GM19035 (cell line): ENCODE measurements at regions not wholly inside any gene's neighbourhood (a gene's known extent, or its start where the extent isn't known, plus 50 kb on each side); places are given as distances from the start of the nearest gene placed in this dataset.
"Not testable (repeated sequence)": the region's sequence is repeated elsewhere in the genome, so short reads cannot be mapped to it uniquely, and the experiment has no call there.

Source experiments
- ATAC-seq: cut with Tn5 transposase; IDR thresholded peaks from one replicate; pipeline ENCODE4 v1.9.1; 2021; ENCODE audit not compliant: unreplicated experiment

DNA sequence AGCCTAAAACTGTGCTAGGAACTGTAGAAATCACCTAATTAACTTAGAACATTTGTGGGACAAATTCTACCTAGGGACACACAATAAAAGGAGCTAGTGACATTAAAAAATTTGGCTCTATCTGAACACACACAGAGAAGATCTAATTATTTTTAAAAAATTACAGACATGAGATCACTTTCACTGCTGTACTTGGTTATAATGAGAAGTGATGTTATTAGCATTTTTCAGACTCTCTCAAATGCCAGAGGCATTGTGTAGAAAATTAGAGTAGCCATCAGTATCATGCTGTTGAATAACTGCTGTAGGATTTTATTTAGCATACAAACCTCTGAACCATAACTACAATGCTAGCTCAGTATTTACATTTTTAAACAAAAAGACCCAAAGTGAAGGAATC, 109.1 kb upstream of the ANK2 start:
- ATAC-seq = no peak

DNA sequence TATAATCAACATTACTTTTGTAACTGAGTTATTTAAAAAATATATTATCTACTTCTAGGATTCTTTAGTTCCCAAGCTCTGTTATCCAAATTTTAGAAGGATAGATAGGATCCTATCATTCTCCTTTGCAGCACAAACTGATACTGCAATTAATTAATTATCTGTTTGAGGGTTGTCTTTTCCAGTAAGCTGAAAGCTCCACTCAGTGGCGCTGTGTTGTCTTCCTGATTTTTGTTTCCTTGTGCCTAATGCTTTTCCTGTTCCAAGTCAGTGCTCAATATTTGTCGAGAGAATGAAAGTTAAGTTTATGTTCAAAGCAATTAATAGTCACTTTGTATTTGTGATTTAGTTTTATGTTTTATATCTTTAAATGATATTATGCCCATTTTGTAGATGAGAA, 107.4 kb upstream of the ANK2 start:
- ATAC-seq = no peak

DNA sequence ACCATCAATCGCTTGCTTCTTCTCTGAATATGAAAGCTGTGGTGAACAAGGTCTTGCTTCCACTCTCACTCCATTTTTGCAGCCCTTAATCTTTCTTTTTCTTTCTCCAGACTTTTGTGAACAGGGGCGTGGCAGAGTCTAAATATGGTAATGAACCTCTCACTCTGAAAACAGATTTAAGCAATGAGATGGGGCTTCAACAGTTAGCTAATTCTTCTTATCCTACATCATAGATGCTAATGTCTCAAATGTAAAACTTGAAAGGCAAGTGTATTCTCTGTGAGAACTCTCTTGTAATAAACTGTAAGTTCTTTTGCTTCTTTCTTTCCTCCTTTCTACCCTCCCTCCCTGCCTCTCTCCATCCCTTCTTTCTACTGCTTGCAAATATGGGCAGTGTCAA, 106.5 kb upstream of the ANK2 start:
- ATAC-seq = no peak

DNA sequence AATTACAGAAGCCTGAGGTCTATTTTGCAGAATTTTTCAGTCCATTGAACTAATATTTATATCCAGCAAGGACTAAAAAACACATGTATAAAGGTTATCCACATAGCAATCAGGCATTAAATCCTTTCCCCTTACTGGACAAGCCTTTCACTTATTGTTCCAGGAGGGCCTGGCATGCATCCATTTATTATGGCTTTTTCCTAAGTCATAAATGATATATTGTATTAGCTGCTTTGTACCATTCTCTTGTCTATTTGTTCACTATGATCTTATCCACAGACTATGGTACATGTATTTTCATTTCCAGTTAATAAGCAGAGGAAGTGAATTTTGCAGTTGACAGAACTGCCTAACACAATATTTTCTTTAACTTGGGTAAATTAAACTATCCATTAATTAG, 105.4 kb upstream of the ANK2 start:
- ATAC-seq = no peak

DNA sequence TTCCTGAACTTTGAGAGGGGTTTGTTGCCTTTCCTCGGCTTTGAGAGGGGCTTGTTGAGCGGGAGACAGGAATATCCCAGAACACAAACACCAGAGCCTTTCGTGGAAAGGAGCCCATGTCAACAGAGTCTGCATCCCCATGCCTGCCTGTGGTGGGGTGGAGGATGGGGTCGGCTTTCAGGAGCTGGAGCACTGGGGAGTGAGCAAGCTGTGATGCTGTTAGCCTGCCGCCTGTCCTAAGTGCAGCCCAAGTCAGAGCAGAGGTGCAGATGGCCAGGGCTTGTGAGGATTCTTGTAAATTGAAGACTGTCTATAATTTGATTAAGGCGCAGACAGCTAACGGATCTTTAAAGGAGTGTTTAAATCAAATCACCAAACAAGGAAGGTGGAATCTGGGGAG, 103.3 kb upstream of the ANK2 start:
- no peak for ATAC-seq

DNA sequence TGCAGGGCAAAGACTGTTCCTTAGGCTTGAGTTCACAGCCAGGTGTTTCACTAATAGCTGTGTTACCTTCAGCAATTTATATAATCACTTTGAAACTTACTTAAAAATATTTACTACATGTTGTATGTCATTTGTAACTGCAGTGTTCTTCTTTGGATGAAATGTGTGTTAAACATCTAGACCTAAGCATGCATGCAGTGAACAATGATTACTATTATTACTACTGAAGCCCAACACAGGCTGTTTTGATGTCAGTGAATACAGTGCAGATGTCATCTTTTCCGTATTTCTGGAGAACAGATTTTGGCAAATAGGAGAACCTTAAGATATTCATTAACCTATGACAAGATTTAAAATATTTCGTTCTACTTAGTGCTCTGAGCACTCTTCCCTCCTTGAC, 101.8 kb upstream of the ANK2 start:
- ATAC-seq = no peak

DNA sequence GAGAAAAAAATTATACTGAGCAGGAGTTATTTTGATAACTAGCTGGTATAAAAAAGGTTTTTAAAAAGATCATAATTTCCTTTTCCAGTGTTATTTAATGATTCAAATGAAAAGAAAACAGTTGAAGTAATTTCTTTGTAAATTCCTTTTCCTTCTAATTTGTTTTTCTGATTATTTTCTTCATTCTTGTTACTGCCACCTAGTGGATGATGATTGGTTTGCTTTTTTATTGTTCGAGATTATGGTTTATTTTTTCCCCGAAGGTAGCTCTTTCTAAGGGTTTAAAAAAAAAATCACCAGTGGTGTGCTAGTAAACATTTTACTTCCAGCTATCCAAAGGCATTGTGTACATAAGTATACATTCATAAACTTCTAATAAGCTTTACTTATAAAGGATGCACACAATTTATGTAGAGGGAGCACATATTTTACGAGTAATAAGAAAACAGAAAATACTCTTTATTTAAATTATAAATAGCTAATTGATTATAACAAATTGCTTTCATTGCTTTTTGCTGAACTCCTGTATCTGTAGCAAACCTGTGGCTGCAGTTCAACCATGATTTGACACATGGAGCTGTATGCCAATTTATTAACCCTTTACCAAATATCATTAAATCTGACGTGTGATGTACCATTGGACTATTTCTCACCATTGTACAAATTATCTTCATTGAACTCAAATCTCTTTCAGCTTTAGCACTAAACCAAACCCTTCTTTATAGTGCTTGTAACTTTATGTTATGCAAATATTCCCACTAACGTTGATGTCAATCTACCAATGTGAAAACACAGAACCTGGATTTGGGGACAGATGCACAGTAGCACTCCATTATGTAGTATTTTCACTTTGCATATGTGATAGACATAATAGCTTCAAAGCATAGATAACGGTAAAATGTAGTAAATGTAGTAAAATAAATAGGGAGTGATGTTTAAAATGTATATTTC, 97.8 kb upstream of the ANK2 start:
- ATAC-seq = no peak

DNA sequence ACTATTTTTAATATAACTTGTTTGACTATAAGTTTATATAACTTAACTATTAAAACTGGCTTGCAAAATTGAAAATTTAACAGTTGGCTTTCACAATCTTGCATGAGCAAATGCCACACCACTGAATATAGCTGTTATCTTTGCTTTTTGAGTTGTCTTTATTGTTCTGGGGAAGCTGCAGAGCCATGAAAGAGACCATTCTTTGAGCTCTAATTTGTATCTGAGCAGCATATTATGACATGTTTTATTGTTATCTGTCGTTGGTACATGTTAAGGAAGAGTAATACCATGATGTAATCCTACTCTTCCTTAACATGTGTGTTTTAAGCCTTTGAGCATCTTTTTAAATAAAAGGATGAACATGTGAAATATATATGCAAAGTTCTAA, 97.1 kb upstream of the ANK2 start:
- no peak for ATAC-seq

DNA sequence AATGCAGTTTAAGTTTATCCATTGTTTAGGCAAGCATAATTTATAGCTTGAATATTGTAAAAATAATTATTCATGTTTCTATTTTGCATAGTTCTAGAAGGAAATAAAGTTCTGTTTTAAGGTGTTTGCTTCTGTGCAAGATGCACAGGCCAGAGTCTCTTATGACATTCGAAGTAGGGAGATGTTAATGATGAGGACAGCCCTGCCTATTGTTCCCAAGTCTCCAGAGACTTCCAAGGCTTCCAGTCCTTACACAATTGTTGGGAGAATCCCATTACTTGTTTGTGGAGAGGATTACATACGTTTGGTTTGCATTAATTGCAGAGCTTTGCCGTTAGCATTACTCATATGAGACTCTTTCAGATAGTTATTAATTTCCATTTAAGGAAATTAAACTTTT, 96.2 kb upstream of the ANK2 start:
- ATAC-seq = no peak

DNA sequence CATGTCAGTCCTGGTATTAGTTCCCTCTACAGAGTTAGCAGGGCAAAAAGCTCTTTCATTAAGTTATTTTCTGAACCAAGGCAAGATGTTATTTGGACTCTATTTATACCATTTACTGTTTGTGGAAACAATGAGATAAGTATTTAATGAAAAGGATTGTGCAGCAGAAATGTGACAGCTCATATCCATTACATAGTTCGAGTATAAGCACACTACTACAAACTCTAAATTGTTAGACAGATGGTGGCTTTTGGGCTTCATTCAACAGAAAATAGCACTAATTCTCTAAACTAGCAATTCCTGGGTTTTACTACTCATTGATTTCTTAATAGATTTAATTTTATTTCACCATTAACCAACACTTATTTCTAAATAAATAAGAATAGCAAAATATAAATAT, 95.2 kb upstream of the ANK2 start:
- ATAC-seq = no peak

DNA sequence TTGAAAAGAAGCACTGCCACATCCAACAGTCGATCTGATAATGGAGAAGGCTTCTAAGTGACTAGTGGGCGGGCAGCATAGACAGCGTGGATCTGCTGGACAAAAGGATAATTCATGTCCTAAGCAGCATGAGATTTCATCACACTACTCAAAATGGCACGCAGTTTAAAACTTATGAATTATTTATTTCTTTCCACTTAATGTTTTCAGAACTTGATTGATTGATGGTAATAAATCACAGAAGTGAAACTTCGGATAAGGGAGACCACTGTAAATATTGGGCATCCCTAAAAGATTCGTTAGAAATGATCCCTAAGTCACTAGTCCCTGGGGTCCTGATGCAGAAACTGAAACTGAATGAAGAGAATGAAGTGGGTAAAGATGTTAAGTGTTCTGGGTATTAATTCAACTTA, 93.0 kb upstream of the ANK2 start:
- no peak for ATAC-seq

DNA sequence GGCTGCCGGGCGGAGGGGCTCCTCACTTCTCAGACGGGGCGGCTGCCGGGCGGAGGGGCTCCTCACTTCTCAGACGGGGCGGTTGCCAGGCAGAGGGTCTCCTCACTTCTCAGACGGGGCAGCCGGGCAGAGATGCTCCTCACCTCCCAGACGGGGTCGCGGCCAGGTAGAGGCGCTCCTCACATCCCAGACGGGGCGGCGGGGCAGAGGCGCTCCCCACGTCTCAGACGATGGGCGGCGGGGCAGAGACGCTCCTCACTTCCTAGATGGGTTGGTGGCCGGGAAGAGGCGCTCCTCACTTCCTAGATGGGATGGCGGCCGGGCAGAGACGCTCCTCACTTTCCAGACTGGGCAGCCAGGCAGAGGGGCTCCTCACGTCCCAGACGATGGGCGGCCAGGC, 91.7 kb upstream of the ANK2 start:
- ATAC-seq = not testable (repeated sequence)

DNA sequence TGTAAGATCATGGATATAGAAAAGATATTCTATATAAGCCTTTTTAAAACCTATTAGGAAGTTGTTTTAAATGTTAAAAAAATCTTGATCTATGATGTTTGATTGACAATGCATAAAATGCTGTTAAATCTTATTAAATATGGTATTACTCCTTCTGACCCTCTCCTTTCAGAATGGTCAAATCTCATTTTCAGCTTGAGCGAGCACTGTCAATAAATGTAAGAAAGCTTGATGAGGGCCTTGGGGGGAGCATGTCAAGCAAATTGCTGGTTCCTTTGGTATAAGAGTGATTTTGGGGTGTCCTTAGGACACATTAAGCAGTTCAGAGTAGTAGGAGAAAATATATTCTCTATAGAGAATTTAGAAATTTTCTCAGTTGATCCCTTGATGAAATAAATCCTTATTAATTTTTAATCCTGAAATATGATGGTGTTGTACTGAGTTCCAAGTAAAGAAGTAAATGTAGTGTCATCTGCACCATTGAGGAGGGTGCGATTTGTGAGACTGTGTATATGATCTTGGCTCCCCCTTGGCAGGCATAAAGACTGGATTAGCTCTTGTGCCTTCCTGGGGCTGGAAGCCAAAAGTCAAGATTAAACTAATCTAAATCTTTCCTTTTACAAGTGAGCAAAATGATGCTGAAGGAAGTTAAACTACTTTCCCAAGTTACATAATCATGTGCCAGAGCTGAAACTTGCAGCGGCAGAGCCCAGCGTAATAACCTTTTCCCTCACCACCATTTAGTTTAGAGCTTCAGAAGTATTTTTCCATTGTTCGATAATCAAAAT, 82.6 kb upstream of the ANK2 start:
- ATAC-seq = no peak

DNA sequence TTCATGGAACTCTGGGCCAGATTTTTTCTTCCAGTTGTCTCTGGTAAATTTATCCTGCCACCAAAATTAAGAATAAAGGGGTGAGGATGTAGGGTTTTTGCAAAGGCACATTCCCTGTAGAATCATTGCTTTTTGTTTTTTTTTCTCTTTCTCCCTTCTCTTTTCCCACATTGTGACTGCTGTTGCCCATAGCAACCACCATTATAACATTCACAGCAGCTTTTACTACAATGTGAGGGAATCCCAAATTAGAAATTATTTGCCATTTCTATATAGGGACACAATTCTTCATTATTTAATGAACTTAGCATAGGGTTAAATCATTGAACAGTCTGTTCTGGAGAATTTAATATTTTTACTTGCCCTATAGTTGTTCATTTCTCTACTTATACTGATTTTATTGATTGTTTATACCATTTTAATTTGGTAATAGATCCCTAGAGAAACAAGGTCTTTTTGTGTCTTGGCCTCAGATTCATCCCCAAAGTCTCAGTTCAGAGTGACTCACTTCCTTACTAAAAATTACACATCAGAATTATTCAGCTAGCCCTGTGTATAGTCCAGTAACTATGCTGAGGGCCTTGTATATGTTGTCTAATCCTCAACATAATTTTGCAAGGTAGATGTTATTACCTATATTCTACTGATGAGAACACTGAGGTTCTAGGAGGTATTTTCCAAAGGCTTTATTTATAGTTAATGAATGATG, 80.8 kb upstream of the ANK2 start:
- no peak for ATAC-seq

DNA sequence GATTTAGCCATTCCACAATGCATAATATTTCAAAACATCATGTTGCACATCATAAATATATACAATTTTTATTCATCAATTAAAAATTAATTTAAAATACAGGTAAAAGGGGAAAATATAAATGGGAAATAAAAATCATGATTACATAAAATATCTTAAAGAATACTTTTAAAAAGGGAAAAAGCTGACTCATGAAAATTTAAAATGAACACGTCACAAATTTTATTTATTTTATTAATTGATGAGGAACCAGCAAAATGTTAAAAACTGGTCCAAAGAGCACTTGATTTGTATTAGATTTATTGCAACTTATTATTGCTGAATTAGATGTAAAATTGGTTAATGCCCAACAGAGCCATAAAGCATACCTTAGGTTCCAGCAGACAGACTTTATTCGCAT, 78.5 kb upstream of the ANK2 start:
- ATAC-seq = no peak

DNA sequence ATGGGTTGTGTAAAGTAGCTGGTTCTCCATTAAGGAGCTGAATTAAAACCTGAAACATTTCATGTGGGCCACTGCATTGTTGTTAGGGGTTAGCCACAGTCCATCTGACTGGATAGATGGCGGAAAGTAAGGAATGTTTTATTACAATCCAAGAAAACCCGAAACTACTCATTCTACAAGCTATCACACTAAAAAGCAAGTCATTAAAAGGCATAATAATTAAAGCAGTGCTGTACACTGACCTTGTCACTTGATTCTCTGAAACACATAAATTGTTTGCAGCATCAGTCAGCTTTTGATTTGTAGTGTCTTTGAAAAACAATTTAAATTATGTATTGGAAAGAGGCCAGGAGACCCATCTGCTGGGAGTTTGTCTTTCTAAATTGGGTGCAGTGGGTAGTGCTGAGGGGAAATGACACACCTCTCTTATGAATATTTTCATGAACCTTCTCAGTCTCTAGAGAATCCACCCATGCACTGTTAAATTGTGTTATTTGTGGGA, 75.7 kb upstream of the ANK2 start:
- ATAC-seq = no peak

DNA sequence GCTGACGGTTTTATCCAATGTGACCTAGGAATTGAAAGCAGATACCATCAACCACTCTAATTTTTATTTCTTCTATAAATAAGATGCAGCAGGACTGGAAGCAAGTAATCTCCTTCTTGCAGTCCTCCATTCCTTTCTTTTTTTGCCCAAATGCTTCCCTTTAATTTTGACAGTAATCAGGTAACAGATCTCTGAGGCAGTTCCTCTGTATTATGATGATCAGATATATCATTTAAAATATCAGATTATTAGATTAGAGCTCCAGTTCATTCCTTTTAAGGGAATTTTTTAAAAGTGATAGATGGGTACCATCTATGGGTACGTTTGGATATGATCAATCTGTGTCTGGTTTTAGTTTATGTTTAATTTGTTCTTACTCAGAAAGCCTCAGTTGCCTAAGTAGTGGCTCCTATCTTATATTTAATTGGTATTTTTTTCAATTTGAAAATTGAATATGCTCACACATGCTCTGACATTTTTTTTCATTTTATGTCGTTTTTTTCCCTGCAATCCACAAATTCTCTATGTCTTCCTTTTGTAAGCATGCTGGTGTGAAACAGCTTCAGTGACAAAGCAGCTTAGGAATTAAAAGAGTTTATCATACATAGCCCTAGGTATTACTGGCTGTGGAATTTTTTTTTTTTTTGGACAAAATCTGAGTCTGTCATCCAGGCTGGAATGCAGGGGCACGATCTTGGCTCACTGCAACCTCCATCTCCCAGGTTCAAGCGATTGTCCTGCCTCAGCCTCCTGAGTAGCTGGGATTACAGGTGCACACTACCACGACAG, 73.7 kb upstream of the ANK2 start:
- no peak for ATAC-seq

DNA sequence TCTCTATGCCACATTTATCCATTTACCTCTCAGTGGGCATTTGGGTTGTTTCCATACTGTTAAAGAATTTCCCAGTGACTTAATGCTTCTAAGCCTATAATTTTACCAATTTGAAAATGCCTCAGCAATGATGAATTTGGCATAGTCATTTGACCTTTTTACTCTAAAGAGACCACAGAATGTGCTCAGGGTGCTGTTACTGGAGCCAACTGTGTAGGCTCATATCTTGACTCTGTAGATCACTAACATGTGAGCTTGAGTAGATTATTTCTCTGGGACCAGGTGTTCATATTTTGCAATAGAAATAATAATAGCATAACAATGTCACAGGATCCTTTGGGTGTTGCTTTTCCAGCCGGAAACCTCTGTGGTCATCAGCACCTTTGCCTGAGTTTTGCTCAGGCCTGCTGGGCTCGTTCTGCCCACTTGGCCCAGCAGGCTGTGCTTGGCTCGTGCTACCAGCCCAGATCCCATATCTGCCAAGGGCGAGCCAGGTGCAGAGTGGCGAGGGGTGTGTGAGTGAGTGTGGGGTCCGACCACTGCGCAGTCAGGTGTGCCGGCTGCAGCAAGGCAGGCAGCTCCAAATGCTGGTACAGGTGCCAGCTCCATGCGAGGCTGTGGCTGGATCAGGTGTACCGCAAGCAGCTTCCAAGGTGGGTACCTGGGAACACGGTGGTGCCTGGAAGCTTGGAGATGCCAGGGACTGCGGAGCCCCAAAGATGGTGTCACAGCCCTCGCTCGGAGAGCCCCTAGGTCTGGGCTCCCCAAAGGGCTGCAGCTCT, 70.6 kb upstream of the ANK2 start:
- no peak for ATAC-seq

DNA sequence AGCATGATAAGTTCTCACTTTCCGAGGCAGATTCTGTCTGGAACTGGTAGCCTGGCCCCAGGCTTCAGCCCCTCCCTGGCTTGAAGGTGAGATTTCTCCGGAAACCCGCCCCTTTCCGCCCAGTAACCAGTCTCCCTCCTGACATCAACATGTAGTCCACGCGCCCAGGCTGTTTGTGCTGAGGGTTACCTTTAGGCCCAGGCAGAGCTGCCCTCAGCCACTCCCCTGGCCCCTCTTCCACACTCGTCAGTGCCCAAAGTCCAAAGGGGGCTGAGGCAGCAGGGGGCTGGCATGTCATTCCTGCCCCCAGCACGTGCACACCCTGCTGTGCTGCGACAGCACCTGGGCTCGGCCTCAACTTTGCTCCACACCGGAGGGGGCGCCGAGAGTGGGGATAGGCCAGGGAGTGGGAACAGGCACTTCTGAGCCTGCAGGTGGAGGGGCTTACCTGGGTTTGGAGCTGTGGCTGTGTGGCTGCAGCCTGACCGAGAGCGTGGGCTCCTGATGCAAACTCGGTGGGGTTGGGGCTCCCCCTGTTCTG, 69.5 kb upstream of the ANK2 start:
- no peak for ATAC-seq

DNA sequence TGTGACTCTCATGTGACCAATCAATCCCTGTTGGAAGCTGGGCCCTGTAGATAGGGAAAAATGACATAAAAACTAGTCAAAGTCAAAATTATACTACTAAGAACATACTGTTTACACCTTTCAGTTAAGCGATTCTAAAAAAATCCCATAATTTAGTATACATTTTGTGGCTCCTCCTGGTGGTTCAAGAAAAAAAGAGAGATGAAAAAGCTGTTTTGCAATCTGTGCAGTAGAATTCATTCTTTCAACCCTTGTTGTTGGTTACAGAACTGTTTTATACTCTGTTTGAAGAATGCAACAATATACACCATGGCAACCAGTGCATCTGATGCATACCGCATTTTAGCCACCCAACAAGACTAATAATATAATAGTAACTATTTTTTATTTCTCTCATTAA, 66.8 kb upstream of the ANK2 start:
- ATAC-seq = no peak
